ENCODE measurements at regions not wholly inside any gene's neighbourhood (a gene's known extent, or its start where the extent isn't known, plus 50 kb on each side); places are given as distances from the start of the nearest gene placed in this dataset.

GRCh38 chr10:106304056-106304455, 860.5 kb downstream of the SORCS1 start:
- CTCF ChIA-PET: no interaction called here
- intact Hi-C loops (cut with micrococcal nuclease; ENCODE audit: unreplicated experiment) (no loop called here), in situ Hi-C loops (cut with HindIII; ENCODE audit: low pct_unique_long_range_greater_than_20kb, low sequenced_read_pairs) (no loop called here)
- Histone ChIP-seq H3K9me3 (ENCODE audit: control insufficient read depth, insufficient read depth, low read depth, low read length) (no peaks in the 10 kb centered on the region), H3K4me3 (ENCODE audit: low read depth in 2 of 2, low read length in 2 of 2) (no peak overlapping the region), H3K36me3 (ENCODE audit: control insufficient read depth, insufficient read depth, low read length) (no peaks in the 10 kb centered on the region), H3K4me1 (ENCODE audit: control insufficient read depth, insufficient read depth, low read length) (no peaks in the 10 kb centered on the region), H3K27ac (ENCODE audit: low read length) (no peak overlapping the region), H3K27me3 (ENCODE audit: control insufficient read depth, insufficient read depth, low read length) (no peaks in the 10 kb centered on the region)
- POLR2A ChIA-PET: no interaction called here
- no TSS peak for BruUV-seq (replicated peaks)
- no peak for TF ChIP-seq POLR2AphosphoS5 (IDR thresholded peaks at IDR 0.05; ENCODE audit: low read depth, low read length)
- TF ChIP-seq CTCF (IDR thresholded peaks at IDR 0.05): no peak
- TF ChIP-seq TCF7L2 (IDR thresholded peaks at IDR 0.05; ENCODE audit: low read depth, low read length): no peak
- TF ChIP-seq SIN3A (IDR thresholded peaks at IDR 0.05; ENCODE audit: borderline replicate concordance, insufficient read depth, low read depth, low read length): no peak
- TF ChIP-seq, protein P1, sequence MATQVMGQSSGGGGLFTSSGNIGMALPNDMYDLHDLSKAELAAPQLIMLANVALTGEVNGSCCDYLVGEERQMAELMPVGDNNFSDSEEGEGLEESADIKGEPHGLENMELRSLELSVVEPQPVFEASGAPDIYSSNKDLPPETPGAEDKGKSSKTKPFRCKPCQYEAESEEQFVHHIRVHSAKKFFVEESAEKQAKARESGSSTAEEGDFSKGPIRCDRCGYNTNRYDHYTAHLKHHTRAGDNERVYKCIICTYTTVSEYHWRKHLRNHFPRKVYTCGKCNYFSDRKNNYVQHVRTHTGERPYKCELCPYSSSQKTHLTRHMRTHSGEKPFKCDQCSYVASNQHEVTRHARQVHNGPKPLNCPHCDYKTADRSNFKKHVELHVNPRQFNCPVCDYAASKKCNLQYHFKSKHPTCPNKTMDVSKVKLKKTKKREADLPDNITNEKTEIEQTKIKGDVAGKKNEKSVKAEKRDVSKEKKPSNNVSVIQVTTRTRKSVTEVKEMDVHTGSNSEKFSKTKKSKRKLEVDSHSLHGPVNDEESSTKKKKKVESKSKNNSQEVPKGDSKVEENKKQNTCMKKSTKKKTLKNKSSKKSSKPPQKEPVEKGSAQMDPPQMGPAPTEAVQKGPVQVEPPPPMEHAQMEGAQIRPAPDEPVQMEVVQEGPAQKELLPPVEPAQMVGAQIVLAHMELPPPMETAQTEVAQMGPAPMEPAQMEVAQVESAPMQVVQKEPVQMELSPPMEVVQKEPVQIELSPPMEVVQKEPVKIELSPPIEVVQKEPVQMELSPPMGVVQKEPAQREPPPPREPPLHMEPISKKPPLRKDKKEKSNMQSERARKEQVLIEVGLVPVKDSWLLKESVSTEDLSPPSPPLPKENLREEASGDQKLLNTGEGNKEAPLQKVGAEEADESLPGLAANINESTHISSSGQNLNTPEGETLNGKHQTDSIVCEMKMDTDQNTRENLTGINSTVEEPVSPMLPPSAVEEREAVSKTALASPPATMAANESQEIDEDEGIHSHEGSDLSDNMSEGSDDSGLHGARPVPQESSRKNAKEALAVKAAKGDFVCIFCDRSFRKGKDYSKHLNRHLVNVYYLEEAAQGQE (IDR thresholded peaks at IDR 0.05; ENCODE audit: insufficient read depth in 1 of 2, low read depth in 2 of 2, low read length in 1 of 2): no peak
- DNase-seq (ENCODE audit: low read depth, low spot score) (no peak), ATAC-seq (no peak)

DNA sequence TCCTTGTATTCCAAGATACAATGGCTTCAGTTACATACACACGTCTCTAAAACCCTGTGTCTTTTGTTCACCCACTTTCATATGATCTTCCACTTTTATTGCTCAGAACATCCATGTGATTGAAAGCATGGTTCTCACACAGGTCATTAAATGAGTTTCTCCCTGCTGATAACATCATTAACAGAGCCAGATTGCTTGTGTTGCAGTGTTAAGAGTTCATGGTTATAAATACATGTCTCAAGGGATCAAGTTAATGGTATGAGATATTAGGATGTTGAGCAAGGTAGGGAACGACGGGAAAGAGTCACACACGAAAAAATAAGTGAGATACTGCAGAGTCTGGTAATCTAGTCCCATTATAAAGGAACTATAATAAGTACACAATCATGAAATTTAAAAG, 861.5 kb downstream of the SORCS1 start:
- ChIA-PET POLR2A (no interaction called here), CTCF (no interaction called here)
- no peak overlapping the region for H3K4me3 ChIP-seq (ENCODE audit: low read depth in 2 of 2, low read length in 2 of 2)
- no peak for ATAC-seq
- in situ Hi-C loops (cut with HindIII; ENCODE audit: low pct_unique_long_range_greater_than_20kb, low sequenced_read_pairs) (no loop called here), intact Hi-C loops (cut with micrococcal nuclease; ENCODE audit: unreplicated experiment) (no loop called here)
- H3K4me1 ChIP-seq (ENCODE audit: control insufficient read depth, insufficient read depth, low read length): no peaks in the 10 kb centered on the region
- H3K27me3 ChIP-seq (ENCODE audit: control insufficient read depth, insufficient read depth, low read length): no peaks in the 10 kb centered on the region
- no peaks in the 10 kb centered on the region for H3K36me3 ChIP-seq (ENCODE audit: control insufficient read depth, insufficient read depth, low read length)
- no peak for DNase-seq (ENCODE audit: low read depth, low spot score)
- H3K9me3 ChIP-seq (ENCODE audit: control insufficient read depth, insufficient read depth, low read depth, low read length): no peaks in the 10 kb centered on the region
- TF ChIP-seq POLR2AphosphoS5 (IDR thresholded peaks at IDR 0.05; ENCODE audit: low read depth, low read length) (no peak), SIN3A (IDR thresholded peaks at IDR 0.05; ENCODE audit: borderline replicate concordance, insufficient read depth, low read depth, low read length) (no peak), CTCF (IDR thresholded peaks at IDR 0.05) (no peak), TCF7L2 (IDR thresholded peaks at IDR 0.05; ENCODE audit: low read depth, low read length) (no peak)
- TF ChIP-seq, protein P1 (IDR thresholded peaks at IDR 0.05; ENCODE audit: insufficient read depth in 1 of 2, low read depth in 2 of 2, low read length in 1 of 2): no peak
- no TSS peak for BruUV-seq (replicated peaks)
- H3K27ac ChIP-seq (ENCODE audit: low read length): no peak overlapping the region

Data from Panc1 (cell line).